ENCODE measurements at regions not wholly inside any gene's neighbourhood (a gene's known extent, or its start where the extent isn't known, plus 50 kb on each side); places are given as distances from the start of the nearest gene placed in this dataset.

- H3K9me3 Mint-ChIP-seq: no peaks in the 10 kb centered on the region
- no peak for ATAC-seq
- TF ChIP-seq REST (IDR thresholded peaks at IDR 0.05; ENCODE audit: unreplicated experiment) (no peak), CREB1 (CRISPR knock-in tag; IDR thresholded peaks at IDR 0.05; ENCODE audit: low read depth) (no peak), ZNF462 (CRISPR knock-in tag; IDR thresholded peaks at IDR 0.05) (no peak), POLR2AphosphoS5 (IDR thresholded peaks at IDR 0.05; ENCODE audit: low read depth) (no peak), ETS1 (IDR thresholded peaks at IDR 0.05) (no peak), ZNF114 (CRISPR knock-in tag; IDR thresholded peaks at IDR 0.05) (no peak), NANOG (IDR thresholded peaks at IDR 0.05; ENCODE audit: borderline replicate concordance) (no peak), STAT1 (IDR thresholded peaks at IDR 0.05; ENCODE audit: unreplicated experiment) (no peak), CTCF (conservative IDR thresholded peaks at IDR 0.05; ENCODE audit: low read depth in 2 of 2) (no peak), EZH2 (IDR thresholded peaks at IDR 0.05; ENCODE audit: low read depth, unreplicated experiment) (no peak), JUNB (IDR thresholded peaks at IDR 0.05; ENCODE audit: unreplicated experiment) (no peak), ZNF331 (CRISPR knock-in tag; IDR thresholded peaks at IDR 0.05; ENCODE audit: low read depth) (no peak), EZH2phosphoT487 (IDR thresholded peaks at IDR 0.05; ENCODE audit: unreplicated experiment) (no peak)
These were observed 129.9 kb upstream of the ADGRL3 start for GRCh38 chr4:61070269-61070668.

More at GRCh38 chr4:61070269-61070668, 129.9 kb upstream of the ADGRL3 start:
- no peaks in the 10 kb centered on the region for H3K4me1 ChIP-seq (ENCODE audit: insufficient read depth)
- H4K20me1 ChIP-seq (replicated peaks; ENCODE audit: insufficient read depth): no peaks in the 10 kb centered on the region
- Mint-ChIP-seq H3K36me3 (ENCODE audit: low read depth) (no peaks in the 10 kb centered on the region), H3K27me3 (ENCODE audit: insufficient read depth, low read depth, poor library complexity) (peaks cover 2% of the 10 kb centered on the region), H3K4me1 (no peaks in the 10 kb centered on the region), H3K27ac (no peak overlapping the region), H3K4me3 (no peak overlapping the region)
- peak overlapping the region; percentile 32; the same call in 1 of the 2 replicates for H2AFZ ChIP-seq
- H3K79me2 ChIP-seq (replicated peaks; ENCODE audit: insufficient read depth): no peaks in the 10 kb centered on the region
- no peak overlapping the region for H3K27ac ChIP-seq (ENCODE audit: low read depth)
- H3F3A ChIP-seq (replicated peaks; ENCODE audit: low read depth): no peaks in the 10 kb centered on the region
- no peaks in the 10 kb centered on the region for H3K27me3 ChIP-seq (ENCODE audit: insufficient read depth)
- no peak overlapping the region for H3K4me2 ChIP-seq
- H3K4me3 ChIP-seq: no peak overlapping the region
- no peak for DNase-seq (ENCODE audit: low spot score)
- H3K9me2 ChIP-seq (ENCODE audit: insufficient read depth): no peaks in the 10 kb centered on the region
- H3K36me3 ChIP-seq (ENCODE audit: insufficient read depth): no peaks in the 10 kb centered on the region
